Mucosa of descending colon (tissue), 3 donors: ENCODE measurements at regions not wholly inside any gene's neighbourhood (a gene's known extent, or its start where the extent isn't known, plus 50 kb on each side); places are given as distances from the start of the nearest gene placed in this dataset.

Experiments
- ATAC-seq: fragments of 200-7000 bp; cut with Tn5 transposase; one replicate; pipeline ENCODE4 v1.9.1; 2020; ENCODE audit warnings: mild to moderate bottlenecking, moderate library complexity
- DNase-seq, 3 donors: peaks; one replicate each; pipeline ENCODE4 v3.0.0-alpha.2; 2020
- H3K36me3 ChIP-seq: fragments of 200-600 bp; one replicate; pipeline ENCODE4 v1.8.0; 2021; ENCODE audit warnings: low read depth, mild to moderate bottlenecking
- H3K4me1 ChIP-seq: fragments of 200-600 bp; one replicate; pipeline ENCODE4 v1.8.0; 2021; ENCODE audit warnings: low read depth, mild to moderate bottlenecking
- H3K4me3 ChIP-seq: fragments of 200-600 bp; one replicate; pipeline ENCODE4 v1.8.0; 2021; ENCODE audit warnings: mild to moderate bottlenecking
- H3K9me3 ChIP-seq: fragments of 200-600 bp; one replicate; pipeline ENCODE4 v1.8.0; 2021; ENCODE audit warnings: mild to moderate bottlenecking
- CTCF ChIP-seq: fragments of 200-600 bp; IDR thresholded peaks from one replicate; pipeline ENCODE4 v1.8.0; 2022; ENCODE audit warnings: antibody characterized with exemption, mild to moderate bottlenecking
- intact Hi-C, 2 donors: fragments of 100-400 bp; cut with DNase I in 1 of 2; cut with micrococcal nuclease in 1 of 2; formaldehyde crosslinking; loops; one replicate each; pipeline versions ENCODE4 v1.11.0 to v1.11.1; 2022; cut with DNase I, micrococcal nuclease
- donor health status: DM: no; HTN: no; CAD: no; lungs with moderate emphysema.
- donor health status: DM: no; HTN: no; CAD: no.
- donor health status: DM: no; HTN: yes; CAD: no.

GRCh38 chrX:45768666-45769236 lies 568.1 kb upstream of the DIPK2B start:
- no peak for TF ChIP-seq CTCF
- Histone ChIP-seq H3K36me3 (no peaks in the 10 kb centered on the region), H3K4me1 (peaks cover 9% of the 10 kb centered on the region), H3K9me3 (no peaks in the 10 kb centered on the region), H3K4me3 (no peak overlapping the region)
- DNase-seq (no peak), ATAC-seq (no peak)
- intact Hi-C loops, result no loop called here

- ATAC-seq (no peak), DNase-seq (no peak)
- no peaks in the 10 kb centered on the region for H3K36me3 ChIP-seq
- H3K4me1 ChIP-seq, result peaks cover 3% of the 10 kb centered on the region
- no peak for TF ChIP-seq CTCF
- H3K9me3 ChIP-seq, result no peaks in the 10 kb centered on the region
- intact Hi-C loops, result no loop called here
- H3K4me3 ChIP-seq, result no peak overlapping the region
Observed at GRCh38 chrX:45766981-45767501, 566.4 kb upstream of the DIPK2B start.

DNA sequence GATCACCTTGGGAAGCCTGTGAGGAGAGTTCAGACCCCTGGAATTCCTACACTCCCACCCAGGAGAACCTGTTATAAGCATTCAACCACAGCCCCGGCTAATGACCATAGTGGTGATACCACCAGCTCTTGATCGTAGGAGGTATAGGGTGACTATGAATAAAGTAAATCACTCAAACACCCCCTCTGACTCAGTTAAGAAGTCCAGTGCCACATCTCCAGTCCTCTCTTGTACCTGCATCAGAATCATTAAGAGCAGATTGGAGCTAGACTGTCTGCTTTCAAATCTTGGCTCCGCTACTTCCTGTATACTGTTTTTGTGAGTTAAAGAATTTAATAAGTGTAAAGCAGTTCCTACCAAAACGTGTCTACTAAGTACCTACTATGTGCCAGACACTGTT lies 565.1 kb upstream of the DIPK2B start:
- H3K36me3 ChIP-seq, result no peaks in the 10 kb centered on the region
- no peak overlapping the region for H3K4me3 ChIP-seq
- TF ChIP-seq CTCF, result no peak
- no peaks in the 10 kb centered on the region for H3K9me3 ChIP-seq
- ATAC-seq, result no peak
- no peak for DNase-seq
- no peaks in the 10 kb centered on the region for H3K4me1 ChIP-seq
- intact Hi-C loops, result no loop called here

DNA sequence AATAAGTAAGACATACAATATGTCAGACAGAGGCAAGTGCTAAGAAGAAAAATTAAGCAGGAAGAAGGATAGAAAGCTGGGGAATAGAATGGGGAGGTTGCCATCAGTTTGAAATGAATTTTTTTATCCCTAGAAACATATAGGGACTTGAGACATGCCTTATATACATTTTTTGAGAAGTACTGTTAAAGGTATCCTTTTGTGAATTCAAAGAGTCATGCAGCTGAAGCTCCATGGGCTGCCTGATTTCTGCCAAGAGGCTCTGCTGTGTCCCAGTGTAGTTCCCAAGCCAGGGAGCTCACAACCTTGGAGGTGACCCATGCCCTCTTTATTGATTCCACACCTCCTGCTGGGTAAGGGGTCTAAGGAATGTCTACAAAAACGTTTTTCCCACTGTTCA lies 564.6 kb upstream of the DIPK2B start:
- ATAC-seq (no peak), DNase-seq (no peak)
- TF ChIP-seq CTCF, result no peak
- intact Hi-C loops, result no loop called here
- Histone ChIP-seq H3K36me3 (no peaks in the 10 kb centered on the region), H3K4me3 (no peak overlapping the region), H3K4me1 (no peaks in the 10 kb centered on the region), H3K9me3 (no peaks in the 10 kb centered on the region)

GRCh38 chrX:45762699-45763647 lies 562.3 kb upstream of the DIPK2B start:
- ATAC-seq, result no peak
- intact Hi-C loops, result no loop called here
- no peaks in the 10 kb centered on the region for H3K9me3 ChIP-seq
- no peaks in the 10 kb centered on the region for H3K36me3 ChIP-seq
- no peaks in the 10 kb centered on the region for H3K4me1 ChIP-seq
- no peak for TF ChIP-seq CTCF
- H3K4me3 ChIP-seq, result no peak overlapping the region
- no peak for DNase-seq
